Liver (tissue), 7 donors: ENCODE measurements at regions not wholly inside any gene's neighbourhood (a gene's known extent, or its start where the extent isn't known, plus 50 kb on each side); places are given as distances from the start of the nearest gene placed in this dataset.

ENCODE experiments used
- DNase-seq: peaks from one replicate; pipeline ENCODE4 v3.0.0-alpha.2; 2017; ENCODE audit warnings: low spot score
- H3K27ac ChIP-seq, 2 donors: one replicate each; pipeline ENCODE4 v1.7.0; 2013; ENCODE audit warnings: inconsistent platforms in 2 of 2, low read length in 2 of 2, control low read depth in 1 of 2, low read depth in 1 of 2, mild to moderate bottlenecking in 1 of 2
- H3K27me3 ChIP-seq, 4 donors: one replicate each; pipeline versions ENCODE4 v1.6.1 to v1.7.0; 2013; ENCODE audit warnings: low read length in 3 of 4, inconsistent platforms in 1 of 4, mild to moderate bottlenecking in 1 of 4, moderate library complexity in 1 of 4; ENCODE audit not compliant: control insufficient read depth in 4 of 4, insufficient read depth in 4 of 4
- H3K36me3 ChIP-seq, 4 donors: one replicate each; pipeline versions ENCODE4 v1.6.1 to v1.7.0; 2013; ENCODE audit warnings: low read length in 3 of 4, mild to moderate bottlenecking in 3 of 4, low read depth in 1 of 4, moderate library complexity in 1 of 4; ENCODE audit not compliant: control insufficient read depth in 4 of 4, insufficient read depth in 3 of 4
- H3K4me1 ChIP-seq, 4 donors: one replicate each; pipeline versions ENCODE4 v1.6.1 to v1.7.0; 2013; ENCODE audit warnings: low read length in 3 of 4, mild to moderate bottlenecking in 3 of 4, moderate library complexity in 1 of 4; ENCODE audit not compliant: control insufficient read depth in 4 of 4, insufficient read depth in 4 of 4
- H3K4me3 ChIP-seq, 3 donors: one replicate each; pipeline versions ENCODE4 v1.6.1 to v1.7.0; 2013; ENCODE audit warnings: low read length in 3 of 3, control low read depth in 1 of 3, low read depth in 1 of 3, mild to moderate bottlenecking in 1 of 3
- H3K9ac ChIP-seq, 2 donors: one replicate each; pipeline ENCODE4 v1.7.0; 2013; ENCODE audit warnings: low read length in 2 of 2, mild to moderate bottlenecking in 2 of 2, moderate library complexity in 2 of 2, control low read depth in 1 of 2, low read depth in 1 of 2
- H3K9me3 ChIP-seq, 4 donors: one replicate each; pipeline versions ENCODE4 v1.6.1 to v1.7.0; 2013; ENCODE audit warnings: low read length in 3 of 4; ENCODE audit not compliant: control insufficient read depth in 4 of 4
- CTCF ChIP-seq: fragments of 150-350 bp; IDR thresholded peaks from 2 replicates; pipeline ENCODE4 v1.5.1; 2017; ENCODE audit warnings: improper control_type of control experiment, low read depth, low read length; ENCODE audit not compliant: missing input control
- EGR1 ChIP-seq, 2 donors: IDR thresholded peaks; 2 replicates each; pipeline ENCODE4 v1.6.1; 2016 to 2018; ENCODE audit warnings: antibody characterized with exemption in 2 of 2, low read depth in 2 of 2
- FOXA1 ChIP-seq: IDR thresholded peaks from 2 replicates; pipeline ENCODE4 v1.6.1; 2016; ENCODE audit warnings: antibody characterized with exemption
- FOXA2 ChIP-seq: IDR thresholded peaks from 2 replicates; pipeline ENCODE4 v1.6.1; 2016; ENCODE audit warnings: antibody characterized with exemption
- HNF4A ChIP-seq, 2 donors: conservative IDR thresholded peaks; 2 replicates each; pipeline ENCODE4 v1.6.1; 2016; ENCODE audit warnings: antibody characterized with exemption in 2 of 2, mild to moderate bottlenecking in 2 of 2
- HNF4G ChIP-seq: IDR thresholded peaks from 2 replicates; pipeline ENCODE4 v1.6.1; 2016; ENCODE audit warnings: antibody characterized with exemption
- MAX ChIP-seq: IDR thresholded peaks from 2 replicates; pipeline ENCODE4 v1.6.1; 2016; ENCODE audit warnings: antibody characterized with exemption
- NR2F2 ChIP-seq: IDR thresholded peaks from 2 replicates; pipeline ENCODE4 v1.6.1; 2016; ENCODE audit warnings: antibody characterized with exemption
- REST ChIP-seq: IDR thresholded peaks from 2 replicates; pipeline ENCODE4 v1.6.1; 2016; ENCODE audit warnings: antibody characterized with exemption, mild to moderate bottlenecking
- TAF1 ChIP-seq: conservative IDR thresholded peaks from 2 replicates; pipeline ENCODE4 v1.6.1; 2016; ENCODE audit warnings: antibody characterized with exemption, mild to moderate bottlenecking
- YY1 ChIP-seq: IDR thresholded peaks from 2 replicates; pipeline ENCODE4 v1.6.1; 2016; ENCODE audit warnings: antibody characterized with exemption, mild to moderate bottlenecking
- ZBTB33 ChIP-seq: IDR thresholded peaks from 2 replicates; pipeline ENCODE4 v1.6.1; 2016; ENCODE audit warnings: antibody characterized with exemption
- donor health status: healthy.
- donor health status: healthy.
- donor health status: healthy.
- donor health status: healthy.

- DNase-seq, result no peak
- Histone ChIP-seq H3K27ac (no peak overlapping the region), H3K36me3 (no peaks in the 10 kb centered on the region), H3K4me1 (no peaks in the 10 kb centered on the region), H3K27me3 (no peaks in the 10 kb centered on the region), H3K9ac (no peak overlapping the region), H3K4me3 (no peak overlapping the region), H3K9me3 (peaks cover 0 to 4% (median 0%) of the 10 kb centered on the region in 4 donors)
- TF ChIP-seq CTCF (no peak), EGR1 (IDR thresholded peaks at IDR 0.05; ENCODE audit: low read depth in 2 of 2) (no peak), MAX (no peak), HNF4A (conservative IDR thresholded peaks at IDR 0.05) (no peak), FOXA1 (no peak), ZBTB33 (no peak), HNF4G (no peak)
These were observed 437.3 kb downstream of the TBL1XR1 start for GRCh38 chr3:176759815-176760506.

GRCh38 chr3:176757429-176757828 lies 439.9 kb downstream of the TBL1XR1 start:
- TF ChIP-seq TAF1, result no peak
- TF ChIP-seq YY1, result no peak
- TF ChIP-seq ZBTB33, result no peak
- TF ChIP-seq REST, result no peak
- TF ChIP-seq HNF4A (conservative IDR thresholded peaks at IDR 0.05), result no peak
- no peak for TF ChIP-seq NR2F2
- TF ChIP-seq CTCF, result no peak
- no peak for TF ChIP-seq EGR1 (IDR thresholded peaks at IDR 0.05; ENCODE audit: low read depth in 2 of 2)
- no peak for TF ChIP-seq MAX
- no peak for TF ChIP-seq FOXA1
- TF ChIP-seq FOXA2, result no peak
- H3K4me1 ChIP-seq, result no peaks in the 10 kb centered on the region
- no peak overlapping the region for H3K9ac ChIP-seq
- no peak for DNase-seq
- H3K27me3 ChIP-seq, result no peaks in the 10 kb centered on the region
- no peak overlapping the region for H3K27ac ChIP-seq
- no peaks in the 10 kb centered on the region for H3K9me3 ChIP-seq
- no peaks in the 10 kb centered on the region for H3K36me3 ChIP-seq
- no peak overlapping the region for H3K4me3 ChIP-seq
